ENCODE measurements at regions not wholly inside any gene's neighbourhood (a gene's known extent, or its start where the extent isn't known, plus 50 kb on each side); places are given as distances from the start of the nearest gene placed in this dataset.

DNA sequence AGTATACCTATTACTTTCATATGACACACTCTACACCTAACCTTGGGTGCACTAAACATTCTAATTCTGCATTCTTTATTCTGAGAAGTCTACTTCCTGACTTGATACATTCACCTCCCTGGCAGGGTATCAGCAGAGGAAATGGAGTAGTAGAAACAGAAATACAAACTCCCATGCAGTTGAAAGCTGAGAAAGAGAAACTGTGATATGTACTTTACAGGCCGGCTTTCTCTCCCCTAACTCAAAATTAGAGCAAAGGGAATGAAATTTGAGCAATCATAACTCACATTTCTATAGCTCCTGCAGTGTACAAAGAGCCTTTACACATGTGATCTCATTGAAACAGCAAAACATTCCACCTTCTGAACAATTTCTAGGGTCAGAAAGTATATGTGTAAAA lies 135.5 kb upstream of the COL8A1 start:
- Histone ChIP-seq H3K4me1 (ENCODE audit: control insufficient read depth, insufficient read depth, low read length, unreplicated experiment) (peaks cover 60% of the 10 kb centered on the region), H3K27ac (ENCODE audit: low read depth, low read length) (peak overlapping the region; percentile 90), H2AFZ (ENCODE audit: low read length, unreplicated experiment) (peak overlapping the region; percentile 93), H3K4me3 (ENCODE audit: low read depth, low read length) (no peak overlapping the region), H3K79me2 (ENCODE audit: control insufficient read depth, insufficient read depth, low read length, unreplicated experiment) (no peaks in the 10 kb centered on the region), H3K36me3 (ENCODE audit: insufficient read depth, low read length) (no peaks in the 10 kb centered on the region), H3K27me3 (ENCODE audit: insufficient read depth, low read length) (no peaks in the 10 kb centered on the region)

DNA sequence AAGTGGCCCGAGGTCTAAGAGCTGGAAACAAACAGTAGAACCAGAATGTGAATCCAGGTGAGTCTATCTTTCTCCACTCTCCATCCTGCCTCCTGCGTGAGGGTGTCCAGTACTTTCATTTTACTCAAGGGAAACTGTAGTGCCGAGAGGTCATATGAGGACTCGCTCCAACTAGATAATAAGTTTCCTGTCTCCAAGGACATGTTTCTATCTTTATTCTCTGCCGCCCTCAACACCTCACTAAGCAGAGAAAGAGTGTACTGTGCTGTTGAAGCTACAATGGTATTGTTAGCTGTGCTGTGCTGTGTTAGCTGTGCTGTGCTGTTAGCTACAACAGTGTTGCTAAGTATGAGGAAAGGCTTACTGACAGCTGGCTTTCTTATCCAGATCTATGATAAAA lies 137.9 kb upstream of the COL8A1 start:
- no peak overlapping the region for H3K4me3 ChIP-seq (ENCODE audit: low read depth, low read length)
- H3K36me3 ChIP-seq (ENCODE audit: insufficient read depth, low read length): peaks cover 3% of the 10 kb centered on the region; the same call in 1 of the 2 replicates
- no peaks in the 10 kb centered on the region for H3K79me2 ChIP-seq (ENCODE audit: control insufficient read depth, insufficient read depth, low read length, unreplicated experiment)
- peaks cover 54% of the 10 kb centered on the region for H3K4me1 ChIP-seq (ENCODE audit: control insufficient read depth, insufficient read depth, low read length, unreplicated experiment)
- H2AFZ ChIP-seq (ENCODE audit: low read length, unreplicated experiment): peak overlapping the region; percentile 46
- no peaks in the 10 kb centered on the region for H3K27me3 ChIP-seq (ENCODE audit: insufficient read depth, low read length)
- no peak overlapping the region for H3K27ac ChIP-seq (ENCODE audit: low read depth, low read length)

DNA sequence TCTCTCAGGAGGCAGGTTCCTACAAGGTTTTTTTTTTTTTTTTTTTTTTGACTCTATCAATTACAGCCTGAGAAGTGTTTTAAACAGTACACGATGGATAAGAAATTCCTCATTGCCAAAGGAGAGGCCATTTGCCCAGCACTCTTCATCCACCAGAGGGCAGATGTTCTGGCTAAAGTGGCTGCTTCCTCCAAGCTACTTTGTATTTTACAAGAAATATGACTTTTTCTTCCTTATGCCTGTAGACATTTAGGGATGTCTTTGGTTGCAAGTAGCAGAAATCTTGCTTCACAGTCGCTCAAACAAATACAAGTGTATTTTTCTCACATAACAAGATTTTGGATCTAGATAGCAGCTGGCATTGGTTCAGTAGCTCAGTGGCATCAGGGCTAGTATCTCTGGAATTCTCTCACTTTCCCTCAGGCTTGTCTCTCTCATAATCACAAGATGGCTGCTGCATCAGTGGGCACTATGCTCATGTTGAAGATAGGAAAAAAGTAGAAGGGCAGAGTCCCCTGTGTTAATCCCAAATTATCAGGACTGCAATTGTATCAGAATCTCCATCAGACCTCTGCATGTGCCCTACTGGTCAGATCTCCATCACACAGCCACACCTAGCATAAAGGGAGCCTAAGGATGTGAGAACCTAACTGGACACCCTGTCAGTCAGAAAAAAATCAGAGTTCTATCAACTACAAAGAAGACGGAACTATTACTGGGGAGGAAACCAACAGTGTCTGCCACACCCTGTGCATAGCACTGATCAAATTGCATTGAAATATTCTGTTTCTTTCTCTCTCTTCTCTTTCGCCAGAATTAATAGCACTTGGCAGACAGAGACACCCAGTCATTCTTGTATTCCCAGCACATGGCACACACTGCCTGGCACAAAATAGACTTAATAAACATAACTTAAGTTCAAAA lies 138.9 kb upstream of the COL8A1 start:
- no peak overlapping the region for H3K27ac ChIP-seq (ENCODE audit: low read depth, low read length)

DNA sequence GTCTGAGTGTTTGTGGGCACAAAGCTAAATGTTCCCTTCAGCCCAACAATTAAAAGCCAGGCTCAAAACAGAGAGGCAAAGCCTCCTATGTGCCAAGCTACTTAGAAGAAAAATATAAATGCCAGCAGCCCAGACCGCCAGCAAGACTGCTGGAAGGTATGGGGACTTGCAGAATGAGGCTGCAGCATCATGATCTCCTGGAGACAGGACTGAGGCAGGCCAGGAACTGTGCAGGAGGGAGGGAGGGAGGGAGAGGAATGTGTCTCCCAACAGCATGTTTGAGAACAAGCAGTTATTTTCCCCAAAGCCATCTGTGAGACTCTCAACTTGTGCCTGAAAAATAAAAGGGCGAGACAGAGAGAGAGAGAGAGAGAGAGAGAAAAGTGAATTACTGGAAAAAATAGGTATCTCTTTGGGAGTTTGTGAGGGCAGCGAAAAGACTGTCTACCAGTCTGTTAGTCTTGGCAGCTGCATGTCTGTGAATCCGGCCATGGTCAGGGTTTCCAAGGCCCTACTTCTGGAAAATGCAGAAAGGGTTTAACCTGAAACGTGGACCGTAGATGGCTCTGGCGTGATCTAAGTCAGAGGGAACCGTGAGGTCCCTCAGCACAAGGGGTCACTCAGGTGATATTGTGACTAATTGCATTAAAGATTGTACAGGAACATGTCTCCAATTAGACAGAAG lies 139.7 kb upstream of the COL8A1 start:
- Histone ChIP-seq H3K27ac (ENCODE audit: low read depth, low read length) (no peak overlapping the region), H3K4me3 (ENCODE audit: low read depth, low read length) (no peak overlapping the region), H3K4me1 (ENCODE audit: control insufficient read depth, insufficient read depth, low read length, unreplicated experiment) (peaks cover 37% of the 10 kb centered on the region), H3K79me2 (ENCODE audit: control insufficient read depth, insufficient read depth, low read length, unreplicated experiment) (no peaks in the 10 kb centered on the region), H3K27me3 (ENCODE audit: insufficient read depth, low read length) (no peaks in the 10 kb centered on the region), H2AFZ (ENCODE audit: low read length, unreplicated experiment) (peak overlapping the region; percentile 19), H3K36me3 (ENCODE audit: insufficient read depth, low read length) (peaks cover 3% of the 10 kb centered on the region; the same call in 1 of the 2 replicates)

More for the DNA sequence above, 138.9 kb upstream of the COL8A1 start:
- Histone ChIP-seq H3K36me3 (ENCODE audit: insufficient read depth, low read length) (peaks cover 3% of the 10 kb centered on the region; the same call in 1 of the 2 replicates), H2AFZ (ENCODE audit: low read length, unreplicated experiment) (peak overlapping the region; percentile 72), H3K4me1 (ENCODE audit: control insufficient read depth, insufficient read depth, low read length, unreplicated experiment) (peaks cover 45% of the 10 kb centered on the region), H3K79me2 (ENCODE audit: control insufficient read depth, insufficient read depth, low read length, unreplicated experiment) (no peaks in the 10 kb centered on the region), H3K4me3 (ENCODE audit: low read depth, low read length) (no peak overlapping the region), H3K27me3 (ENCODE audit: insufficient read depth, low read length) (no peaks in the 10 kb centered on the region)

DNA sequence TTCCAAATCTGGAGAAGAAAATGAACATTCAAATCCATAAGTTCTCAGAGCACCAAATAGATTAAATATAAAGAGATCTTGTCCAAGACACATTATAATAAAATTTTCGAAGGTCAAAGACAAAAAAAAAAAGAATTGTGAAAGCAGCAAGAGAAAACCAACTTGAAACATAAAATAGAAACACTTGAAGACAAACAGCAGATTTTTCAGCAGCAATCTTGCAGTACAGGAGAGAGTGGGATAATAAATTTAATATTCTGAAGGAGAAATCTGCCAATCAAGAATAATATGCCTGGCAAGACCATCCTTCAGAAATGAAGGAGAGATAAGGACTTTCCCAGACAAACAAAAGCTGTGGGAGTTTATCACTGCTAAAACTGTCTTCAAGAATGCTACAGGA lies 150.5 kb upstream of the COL8A1 start:
- peaks cover 14% of the 10 kb centered on the region for H3K4me1 ChIP-seq (ENCODE audit: control insufficient read depth, insufficient read depth, low read length, unreplicated experiment)
- H3K27me3 ChIP-seq (ENCODE audit: insufficient read depth, low read length): no peaks in the 10 kb centered on the region
- no peak overlapping the region for H2AFZ ChIP-seq (ENCODE audit: low read length, unreplicated experiment)
- H3K27ac ChIP-seq (ENCODE audit: low read depth, low read length): no peak overlapping the region
- no peak overlapping the region for H3K4me3 ChIP-seq (ENCODE audit: low read depth, low read length)
- H3K79me2 ChIP-seq (ENCODE audit: control insufficient read depth, insufficient read depth, low read length, unreplicated experiment): no peaks in the 10 kb centered on the region
- H3K36me3 ChIP-seq (ENCODE audit: insufficient read depth, low read length): no peaks in the 10 kb centered on the region

DNA sequence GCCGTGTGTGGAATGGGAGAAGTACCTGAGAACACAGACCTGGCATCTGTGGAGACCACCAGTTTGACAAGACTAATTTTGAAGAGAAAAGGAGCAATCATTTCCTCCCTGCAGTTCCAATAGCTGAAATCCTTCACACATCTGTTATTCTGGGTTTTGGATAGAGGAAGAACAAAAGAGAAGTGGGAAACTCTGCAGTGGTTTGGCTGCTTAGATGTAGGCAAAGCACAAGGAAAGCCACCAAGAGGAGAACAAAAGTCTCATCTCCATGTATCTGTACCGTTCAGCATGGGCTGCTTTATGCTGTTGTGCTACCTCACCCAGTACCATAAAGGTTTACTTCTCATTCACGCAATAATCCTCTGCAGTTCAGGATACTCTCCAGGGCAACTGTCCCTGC lies 153.1 kb upstream of the COL8A1 start:
- H3K27me3 ChIP-seq (ENCODE audit: insufficient read depth, low read length): no peaks in the 10 kb centered on the region
- H2AFZ ChIP-seq (ENCODE audit: low read length, unreplicated experiment): no peak overlapping the region

GRCh38 chr3:99484871-99485270 lies 153.5 kb upstream of the COL8A1 start:
- H3K27ac ChIP-seq (ENCODE audit: low read depth, low read length): no peak overlapping the region
- H3K27me3 ChIP-seq (ENCODE audit: insufficient read depth, low read length): no peaks in the 10 kb centered on the region
- no peaks in the 10 kb centered on the region for H3K36me3 ChIP-seq (ENCODE audit: insufficient read depth, low read length)
- no peak overlapping the region for H3K4me3 ChIP-seq (ENCODE audit: low read depth, low read length)
- H2AFZ ChIP-seq (ENCODE audit: low read length, unreplicated experiment): no peak overlapping the region
- peaks cover 14% of the 10 kb centered on the region for H3K4me1 ChIP-seq (ENCODE audit: control insufficient read depth, insufficient read depth, low read length, unreplicated experiment)
- no peaks in the 10 kb centered on the region for H3K79me2 ChIP-seq (ENCODE audit: control insufficient read depth, insufficient read depth, low read length, unreplicated experiment)

More for the DNA sequence above, 153.1 kb upstream of the COL8A1 start:
- H3K79me2 ChIP-seq (ENCODE audit: control insufficient read depth, insufficient read depth, low read length, unreplicated experiment): no peaks in the 10 kb centered on the region
- H3K36me3 ChIP-seq (ENCODE audit: insufficient read depth, low read length): no peaks in the 10 kb centered on the region
- no peak overlapping the region for H3K4me3 ChIP-seq (ENCODE audit: low read depth, low read length)
- H3K4me1 ChIP-seq (ENCODE audit: control insufficient read depth, insufficient read depth, low read length, unreplicated experiment): peaks cover 14% of the 10 kb centered on the region
- no peak overlapping the region for H3K27ac ChIP-seq (ENCODE audit: low read depth, low read length)

- H3K4me1 ChIP-seq (ENCODE audit: control insufficient read depth, insufficient read depth, low read length, unreplicated experiment): peaks cover 14% of the 10 kb centered on the region
- H3K27me3 ChIP-seq (ENCODE audit: insufficient read depth, low read length): no peaks in the 10 kb centered on the region
- no peak overlapping the region for H3K27ac ChIP-seq (ENCODE audit: low read depth, low read length)
- H3K4me3 ChIP-seq (ENCODE audit: low read depth, low read length): no peak overlapping the region
- H2AFZ ChIP-seq (ENCODE audit: low read length, unreplicated experiment): no peak overlapping the region
- no peaks in the 10 kb centered on the region for H3K79me2 ChIP-seq (ENCODE audit: control insufficient read depth, insufficient read depth, low read length, unreplicated experiment)
- no peaks in the 10 kb centered on the region for H3K36me3 ChIP-seq (ENCODE audit: insufficient read depth, low read length)
These were observed 154.6 kb upstream of the COL8A1 start for GRCh38 chr3:99483841-99484240.

DNA sequence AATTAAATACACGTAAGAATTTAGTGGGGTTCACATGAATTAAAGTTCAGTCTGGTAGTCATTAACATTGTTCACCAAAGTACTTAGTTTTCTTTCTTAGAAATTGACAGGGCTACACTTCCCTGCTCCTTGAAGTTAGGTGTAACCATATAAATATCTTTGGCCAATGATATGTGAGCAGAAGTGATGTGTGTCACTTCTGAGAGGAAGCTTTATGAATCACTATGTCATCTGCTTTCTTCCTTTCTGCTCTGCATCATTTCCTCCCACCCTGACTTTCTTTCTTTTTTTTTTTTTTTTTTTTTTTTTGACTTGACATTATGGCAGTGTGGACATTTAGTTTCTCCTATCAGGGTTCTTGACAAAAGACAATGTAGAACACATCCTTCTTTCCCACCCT lies 156.2 kb upstream of the COL8A1 start:
- Histone ChIP-seq H3K36me3 (ENCODE audit: insufficient read depth, low read length) (no peaks in the 10 kb centered on the region), H3K4me3 (ENCODE audit: low read depth, low read length) (no peak overlapping the region), H2AFZ (ENCODE audit: low read length, unreplicated experiment) (no peak overlapping the region), H3K27ac (ENCODE audit: low read depth, low read length) (no peak overlapping the region), H3K27me3 (ENCODE audit: insufficient read depth, low read length) (no peaks in the 10 kb centered on the region), H3K79me2 (ENCODE audit: control insufficient read depth, insufficient read depth, low read length, unreplicated experiment) (no peaks in the 10 kb centered on the region), H3K4me1 (ENCODE audit: control insufficient read depth, insufficient read depth, low read length, unreplicated experiment) (peaks cover 14% of the 10 kb centered on the region)

- no peak overlapping the region for H3K27ac ChIP-seq (ENCODE audit: low read depth, low read length)
- H3K79me2 ChIP-seq (ENCODE audit: control insufficient read depth, insufficient read depth, low read length, unreplicated experiment): no peaks in the 10 kb centered on the region
- H3K4me1 ChIP-seq (ENCODE audit: control insufficient read depth, insufficient read depth, low read length, unreplicated experiment): peaks cover 14% of the 10 kb centered on the region
- no peak overlapping the region for H3K4me3 ChIP-seq (ENCODE audit: low read depth, low read length)
- H3K27me3 ChIP-seq (ENCODE audit: insufficient read depth, low read length): no peaks in the 10 kb centered on the region
- no peak overlapping the region for H2AFZ ChIP-seq (ENCODE audit: low read length, unreplicated experiment)
- no peaks in the 10 kb centered on the region for H3K36me3 ChIP-seq (ENCODE audit: insufficient read depth, low read length)
These were observed 156.8 kb upstream of the COL8A1 start for GRCh38 chr3:99481561-99481960.
